ENCODE measurements at regions not wholly inside any gene's neighbourhood (a gene's known extent, or its start where the extent isn't known, plus 50 kb on each side); places are given as distances from the start of the nearest gene placed in this dataset.

GRCh38 chr14:45359746-45360145 lies 106.7 kb upstream of the MIS18BP1 start:
- no peak overlapping the region for H3K4me3 ChIP-seq (ENCODE audit: low read depth in 1 of 2, low read length in 2 of 2)
- no peaks in the 10 kb centered on the region for H3K36me3 ChIP-seq (ENCODE audit: control insufficient read depth in 1 of 2, insufficient read depth in 2 of 2, low read length in 2 of 2)
- H3K4me1 ChIP-seq (ENCODE audit: control insufficient read depth in 1 of 2, insufficient read depth in 2 of 2, low read length in 2 of 2) = no peaks in the 10 kb centered on the region
- no peaks in the 10 kb centered on the region for H3K27me3 ChIP-seq (ENCODE audit: low read depth, low read length)
- no peak overlapping the region for H3K27ac ChIP-seq (ENCODE audit: low read length)
- H3K9me3 ChIP-seq (ENCODE audit: control insufficient read depth in 1 of 2, low read length in 2 of 2) = no peaks in the 10 kb centered on the region

DNA sequence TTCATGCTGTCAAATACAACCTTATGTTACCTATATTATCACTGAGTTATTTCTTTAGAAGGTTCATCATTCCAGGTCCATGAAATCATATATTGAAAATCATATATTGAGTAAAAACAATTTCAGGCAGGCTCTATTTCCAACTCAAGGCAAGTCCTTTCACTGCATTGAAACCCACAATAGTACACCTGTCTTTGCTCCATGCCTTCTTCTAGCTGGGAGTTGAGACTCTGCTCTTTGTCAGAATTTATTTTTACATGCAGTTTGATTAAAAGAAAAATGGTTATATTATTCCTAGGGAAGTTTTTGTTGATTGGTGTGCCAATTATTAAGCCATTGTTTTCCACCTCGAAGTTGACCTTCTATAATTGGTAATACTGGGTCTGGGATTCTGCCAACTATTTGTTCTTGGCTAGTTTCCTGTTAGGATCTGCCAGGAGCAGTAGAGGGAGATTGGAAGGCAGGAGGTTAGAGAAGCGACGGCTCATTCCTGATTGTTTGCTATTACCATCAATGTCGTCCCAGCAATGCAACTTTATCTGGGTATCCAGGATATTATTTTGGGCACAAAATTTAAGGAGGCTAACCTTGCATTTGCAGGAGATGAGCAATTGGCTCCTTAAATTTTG lies 79.5 kb upstream of the MIS18BP1 start:
- H3K27ac ChIP-seq (ENCODE audit: low read length) = no peak overlapping the region
- H3K9me3 ChIP-seq (ENCODE audit: control insufficient read depth in 1 of 2, low read length in 2 of 2) = peaks cover 2 to 3% of the 10 kb centered on the region in 2 donors
- no peak overlapping the region for H3K4me3 ChIP-seq (ENCODE audit: low read depth in 1 of 2, low read length in 2 of 2)
- H3K36me3 ChIP-seq (ENCODE audit: control insufficient read depth in 1 of 2, insufficient read depth in 2 of 2, low read length in 2 of 2) = no peaks in the 10 kb centered on the region
- H3K27me3 ChIP-seq (ENCODE audit: low read depth, low read length) = no peaks in the 10 kb centered on the region
- peaks cover 0 to 6% of the 10 kb centered on the region in 2 donors for H3K4me1 ChIP-seq (ENCODE audit: control insufficient read depth in 1 of 2, insufficient read depth in 2 of 2, low read length in 2 of 2)

DNA sequence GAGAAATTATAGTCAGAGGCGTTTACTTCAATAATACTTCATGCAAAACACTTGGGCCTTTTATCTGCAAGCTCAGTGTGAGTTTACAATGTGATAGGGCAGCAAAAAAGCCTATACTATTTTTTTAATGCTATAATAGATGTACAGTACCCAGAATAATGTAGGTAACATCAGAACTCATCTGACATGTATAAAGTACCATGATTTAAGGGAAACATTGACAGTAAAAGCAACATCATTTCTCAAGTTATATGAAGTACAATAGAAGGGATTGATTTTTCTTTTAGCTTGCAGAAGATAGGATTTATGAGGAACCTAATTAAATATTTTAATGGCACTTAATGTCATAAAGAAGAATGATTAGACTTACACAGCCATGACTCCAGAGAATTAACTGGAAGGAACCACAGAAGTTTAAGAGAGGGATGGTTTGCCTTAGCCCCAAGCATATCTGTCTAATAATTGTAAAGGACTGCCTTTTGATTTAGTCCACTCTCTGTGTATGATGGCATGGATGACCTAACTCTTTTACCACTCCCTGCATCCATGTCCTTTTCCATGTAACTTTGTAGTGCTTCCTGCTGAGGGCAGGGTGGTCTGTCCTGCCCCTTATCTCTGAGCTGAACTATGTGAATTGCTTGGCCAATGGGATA lies 55.9 kb upstream of the MIS18BP1 start:
- Histone ChIP-seq H3K9me3 (ENCODE audit: control insufficient read depth in 1 of 2, low read length in 2 of 2) (peaks cover 0 to 4% of the 10 kb centered on the region in 2 donors), H3K27me3 (ENCODE audit: low read depth, low read length) (no peaks in the 10 kb centered on the region), H3K4me3 (ENCODE audit: low read depth in 1 of 2, low read length in 2 of 2) (no peak overlapping the region), H3K4me1 (ENCODE audit: control insufficient read depth in 1 of 2, insufficient read depth in 2 of 2, low read length in 2 of 2) (no peaks in the 10 kb centered on the region), H3K36me3 (ENCODE audit: control insufficient read depth in 1 of 2, insufficient read depth in 2 of 2, low read length in 2 of 2) (no peaks in the 10 kb centered on the region), H3K27ac (ENCODE audit: low read length) (no peak overlapping the region)
